Ramos (cell line): ENCODE measurements at regions not wholly inside any gene's neighbourhood (a gene's known extent, or its start where the extent isn't known, plus 50 kb on each side); places are given as distances from the start of the nearest gene placed in this dataset.
"Not testable (repeated sequence)": the region's sequence is repeated elsewhere in the genome, so short reads cannot be mapped to it uniquely, and the experiment has no call there.

Experiments used
- in situ Hi-C: fragments of 300-500 bp; cut with MboI; formaldehyde crosslinking; loops from one replicate; pipeline ENCODE4 v1.14.3; 2022; ENCODE audit warnings: low sequenced_read_pairs; ENCODE audit not compliant: unreplicated experiment

GRCh38 chr6:125577124-125577662 lies 172.2 kb upstream of the HEY2 start:
- in situ Hi-C loops = no loop called here

DNA sequence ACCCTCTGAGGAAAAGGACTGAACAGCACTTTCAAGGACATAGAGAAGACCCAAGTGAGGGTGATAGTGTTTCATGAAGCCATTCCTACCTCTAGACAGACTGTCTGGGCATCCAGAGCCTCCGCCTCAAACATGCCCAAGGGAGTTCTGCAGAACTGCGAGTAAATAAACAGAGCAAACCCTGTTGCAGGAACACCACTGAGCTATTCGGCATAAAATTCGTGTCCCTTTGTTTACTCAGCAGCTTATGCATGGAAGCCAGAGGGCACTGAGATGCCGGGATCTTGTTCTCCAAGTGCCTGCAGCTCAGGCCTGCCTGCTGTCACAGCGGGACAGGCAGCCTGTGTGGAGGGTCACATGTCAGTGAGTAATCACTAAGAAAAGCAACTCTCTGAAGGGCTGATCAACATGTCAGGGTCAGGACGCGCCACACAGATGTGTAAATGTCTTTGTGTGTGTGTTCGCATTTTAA lies 164.9 kb upstream of the HEY2 start:
- in situ Hi-C loops = no loop called here

GRCh38 chr6:125585470-125585869 lies 164.0 kb upstream of the HEY2 start:
- in situ Hi-C loops = no loop called here

DNA sequence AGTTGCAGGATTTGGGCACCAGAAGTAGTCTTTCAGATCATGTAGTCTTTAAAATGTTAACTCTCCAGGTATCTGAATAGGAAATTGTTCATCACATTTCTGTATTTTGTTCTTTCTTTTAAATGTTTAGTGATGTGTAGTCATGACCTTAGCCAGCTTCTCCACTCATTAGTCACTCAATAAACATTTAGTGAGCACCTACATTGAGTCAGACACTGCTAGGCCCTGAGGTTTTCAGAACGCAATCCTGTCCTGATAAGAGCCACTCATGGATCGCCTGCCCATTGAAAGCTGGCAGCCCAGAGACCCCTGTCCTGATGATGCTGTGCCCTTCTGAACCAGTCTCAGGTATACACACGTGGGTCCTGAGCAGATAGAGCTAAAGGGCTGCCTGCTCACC lies 163.4 kb upstream of the HEY2 start:
- in situ Hi-C loops = no loop called here

- in situ Hi-C loops = no loop called here
Measured at GRCh38 chr6:125586605-125587004, 162.8 kb upstream of the HEY2 start.

DNA sequence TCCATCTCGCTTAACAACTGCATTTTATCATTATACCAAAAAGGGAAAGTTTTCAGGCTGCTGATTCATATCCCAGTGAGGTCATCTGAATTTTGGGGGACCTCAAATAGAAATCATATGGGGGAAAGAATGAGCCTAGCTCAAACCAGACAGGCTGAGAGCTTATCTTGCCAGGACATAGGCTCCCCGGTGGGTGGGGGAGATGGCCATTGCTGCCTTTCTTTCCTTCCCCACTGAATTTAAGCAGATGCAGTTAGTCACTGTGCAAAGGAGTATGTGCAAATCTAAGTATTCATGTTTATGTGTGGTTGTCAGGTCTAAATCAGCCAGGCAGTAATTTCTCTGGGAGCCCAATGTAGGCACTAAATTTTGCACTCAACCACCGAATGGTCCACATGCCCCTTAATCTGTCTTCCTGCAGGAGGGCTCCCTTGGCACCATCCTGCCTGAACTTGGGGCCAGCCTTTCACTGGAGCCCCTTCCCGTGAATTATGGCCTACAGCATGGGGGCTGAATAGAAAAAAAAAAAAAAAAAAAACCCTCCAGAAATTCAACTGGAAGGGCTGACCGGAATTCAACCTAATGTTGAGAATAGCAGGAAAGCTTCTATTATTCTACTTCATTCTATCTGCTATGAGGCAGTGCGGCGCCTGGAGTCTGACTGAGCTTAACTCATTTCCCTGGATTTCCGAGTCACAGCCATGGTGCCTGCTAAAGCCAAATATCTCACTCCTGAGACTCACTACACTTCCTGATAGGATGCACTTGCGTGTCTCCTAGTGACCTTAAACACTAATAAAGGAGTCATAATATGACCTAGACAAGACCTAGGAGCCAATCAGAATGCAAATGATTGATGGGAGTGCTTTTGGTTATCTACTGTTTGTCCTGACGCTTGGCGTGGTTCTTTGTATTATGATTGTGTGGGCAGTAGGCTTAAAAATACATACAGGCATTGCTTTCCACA lies 161.5 kb upstream of the HEY2 start:
- in situ Hi-C loops = no loop called here

DNA sequence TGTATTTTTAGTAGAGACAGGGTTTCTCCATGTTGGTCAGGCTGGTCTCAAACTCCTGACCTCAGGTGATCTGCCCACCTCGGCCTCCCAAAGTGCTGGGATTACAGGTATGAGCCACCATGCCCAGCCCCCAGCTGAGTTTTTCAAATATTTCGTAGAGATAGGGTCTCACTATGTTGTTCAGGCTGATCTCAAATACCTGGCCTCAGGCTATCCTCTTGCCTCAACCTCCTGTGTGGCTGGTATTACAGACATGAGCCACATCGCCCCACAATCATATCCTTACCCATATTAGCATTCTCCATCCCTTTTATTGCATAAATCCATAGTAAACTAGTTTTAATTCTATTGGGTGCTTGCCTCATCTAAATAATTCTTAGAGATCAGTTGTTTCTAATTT lies 157.6 kb upstream of the HEY2 start:
- in situ Hi-C loops = not testable (repeated sequence)

DNA sequence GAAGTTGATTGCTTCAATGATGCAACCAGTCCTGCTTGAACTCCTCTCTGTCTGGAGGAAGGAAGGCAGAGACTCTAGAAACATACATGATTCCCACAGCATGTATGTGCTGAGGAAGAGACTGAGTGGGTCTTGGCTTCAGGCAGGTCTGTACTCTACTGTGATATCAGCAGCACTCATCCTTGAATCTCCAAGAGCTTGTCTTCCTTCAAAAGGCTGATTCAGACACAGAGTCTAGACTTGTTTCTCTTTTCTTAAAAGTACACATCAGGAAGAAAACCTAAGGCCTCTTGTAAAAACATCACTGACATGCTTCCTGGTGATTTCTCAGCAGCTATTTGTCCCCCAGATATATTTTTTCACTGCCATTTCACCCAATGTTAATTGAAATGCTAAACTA lies 155.7 kb upstream of the HEY2 start:
- in situ Hi-C loops = no loop called here

GRCh38 chr6:125596020-125596419 lies 153.4 kb upstream of the HEY2 start:
- in situ Hi-C loops = no loop called here

DNA sequence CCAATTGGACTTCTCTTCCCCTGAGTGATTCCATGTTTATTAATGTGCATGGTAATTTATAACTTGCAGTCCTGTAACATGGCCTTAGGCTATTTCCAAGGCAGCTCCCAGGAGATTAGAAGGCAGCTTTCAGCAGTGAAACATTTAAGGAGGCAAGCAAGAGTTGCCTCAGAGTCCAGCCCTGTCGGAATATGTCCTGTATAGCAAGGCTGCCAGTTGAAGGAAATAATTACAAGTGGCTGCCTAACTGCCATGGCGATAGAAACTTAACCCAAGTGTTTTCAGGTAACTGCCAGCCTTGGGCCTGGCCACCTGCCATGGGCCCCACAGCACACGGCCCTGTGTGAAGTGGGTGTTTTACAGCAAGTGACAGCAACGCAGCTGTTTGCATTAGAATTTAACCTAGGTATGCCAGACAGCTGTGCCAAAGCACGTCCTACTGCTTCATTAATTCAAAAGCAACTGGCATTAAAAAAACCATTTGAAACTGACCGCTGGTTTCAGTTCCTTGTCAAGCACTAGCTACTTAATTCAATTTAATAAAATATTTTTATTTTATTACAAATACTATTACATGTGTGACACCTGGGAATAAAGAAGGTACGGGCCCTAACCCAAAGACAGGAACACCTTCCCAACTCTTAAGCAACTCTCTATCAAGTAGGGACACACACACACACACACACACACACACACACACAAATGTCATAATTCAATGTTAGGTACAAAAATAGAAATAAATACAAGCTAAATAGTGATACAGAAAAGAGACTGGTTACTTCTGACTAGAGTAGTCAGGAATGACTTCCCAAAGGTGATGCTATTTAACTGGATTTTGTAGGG lies 151.8 kb upstream of the HEY2 start:
- in situ Hi-C loops = no loop called here

- in situ Hi-C loops = no loop called here
Measured at GRCh38 chr6:125598422-125598821, 151.0 kb upstream of the HEY2 start.

- in situ Hi-C loops = no loop called here
Measured at GRCh38 chr6:125604257-125604656, 145.2 kb upstream of the HEY2 start.

- in situ Hi-C loops = no loop called here
Measured at GRCh38 chr6:125611573-125612344, 137.7 kb upstream of the HEY2 start.

GRCh38 chr6:125612345-125612846 lies 137.0 kb upstream of the HEY2 start:
- in situ Hi-C loops = no loop called here

DNA sequence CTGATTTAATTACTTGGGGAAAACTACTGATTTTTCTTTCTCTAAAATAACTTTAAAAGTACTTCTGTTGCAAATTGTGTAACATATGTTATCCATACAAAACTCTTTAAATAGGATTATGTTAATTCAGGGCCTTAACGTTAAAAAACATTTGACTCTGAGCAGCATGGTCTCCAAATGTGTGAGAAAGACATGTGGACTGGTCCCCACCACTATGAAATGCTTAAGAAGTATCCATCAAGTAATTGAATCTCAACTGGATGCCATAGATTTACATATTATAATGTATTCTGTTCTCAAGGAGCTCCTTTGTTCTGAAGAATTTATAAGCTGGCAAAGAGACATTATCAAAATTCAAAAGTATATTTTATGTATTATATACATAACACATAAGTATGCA lies 130.8 kb upstream of the HEY2 start:
- in situ Hi-C loops = no loop called here

- in situ Hi-C loops = no loop called here
Measured at GRCh38 chr6:125623085-125623484, 126.3 kb upstream of the HEY2 start.

DNA sequence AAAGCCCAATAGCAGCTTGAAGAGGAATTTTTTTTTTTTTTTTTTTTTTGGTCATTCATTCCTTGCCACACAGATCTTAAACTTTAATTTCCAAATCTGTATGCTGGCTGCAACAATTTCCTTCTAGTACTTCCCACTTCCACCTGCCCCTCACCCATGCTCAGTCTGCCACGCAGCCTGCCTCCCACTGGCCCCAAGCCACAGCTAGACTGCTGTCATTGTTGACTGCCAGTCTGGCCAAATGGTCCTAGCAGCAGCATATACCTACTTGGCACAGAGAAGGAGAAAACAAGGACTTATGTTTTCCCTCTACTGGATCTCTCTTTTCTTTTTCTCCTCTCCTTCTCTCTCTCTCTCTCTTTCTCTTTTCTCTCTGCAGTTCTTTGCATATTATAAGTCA lies 118.3 kb upstream of the HEY2 start:
- in situ Hi-C loops = no loop called here

- in situ Hi-C loops = not testable (repeated sequence)
Measured at GRCh38 chr6:125636011-125636410, 113.4 kb upstream of the HEY2 start.

DNA sequence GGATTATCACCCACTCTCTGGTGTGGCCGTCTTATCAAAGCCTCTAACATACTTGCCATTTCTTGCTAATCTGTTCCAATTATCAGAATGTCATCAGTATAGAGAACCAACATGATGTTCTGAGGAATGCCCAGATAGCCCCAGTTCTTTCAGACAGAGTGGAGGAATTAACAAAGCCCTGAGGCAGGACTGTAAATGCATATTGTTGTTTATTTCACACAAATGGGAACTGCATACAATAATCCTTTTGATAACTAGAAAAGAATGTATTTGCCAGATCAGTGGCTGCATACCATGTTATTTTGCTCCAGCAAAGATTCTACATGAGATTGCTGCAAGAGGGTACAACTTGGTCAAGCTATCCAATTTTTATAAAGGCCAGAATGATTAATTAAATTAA lies 112.8 kb upstream of the HEY2 start:
- in situ Hi-C loops = no loop called here

DNA sequence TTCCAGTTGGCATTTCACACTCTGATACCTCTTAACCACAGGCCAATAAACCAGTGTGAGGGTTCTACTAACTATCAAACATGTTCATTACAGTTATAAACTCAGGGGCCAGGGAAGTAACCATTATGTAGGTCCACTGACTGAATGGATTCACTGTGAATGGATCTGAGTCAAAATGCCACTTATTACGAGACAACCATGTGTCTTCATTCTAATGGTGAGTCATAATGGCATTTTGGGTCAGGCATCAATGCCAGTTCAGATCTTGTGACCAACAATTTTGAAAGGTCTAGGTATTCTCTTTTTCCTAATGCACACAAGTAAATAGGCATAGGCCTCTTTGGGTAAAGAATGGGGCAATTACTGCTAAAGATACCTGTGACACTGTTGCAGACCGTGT lies 112.2 kb upstream of the HEY2 start:
- in situ Hi-C loops = no loop called here
